IMR-90 (cell line): ENCODE measurements at regions not wholly inside any gene's neighbourhood (a gene's known extent, or its start where the extent isn't known, plus 50 kb on each side); places are given as distances from the start of the nearest gene placed in this dataset.

ENCODE experiments used
- ATAC-seq: fragments of 200-7000 bp; cut with Tn5 transposase; 2 replicates; pipeline ENCODE4 v1.9.1; 2020; ENCODE audit warnings: low read depth, mild to moderate bottlenecking, moderate library complexity
- BruUV-seq: library from RNA; stranded (reverse); fragments of 400-500 nt; replicated peaks from 2 replicates; lab custom pipeline; 2021; lab: Mats Ljungman, UMichigan
- CTCF ChIA-PET: fragments of 300-600 bp; formaldehyde crosslinking; extraction: SDS; loops from one replicate; lab custom pipeline; 2021; ENCODE audit warnings: antibody characterized with exemption; lab: Yijun Ruan, JAX
- POLR2A ChIA-PET: fragments of 300-600 bp; sonication (Branson Sonifier 250); formaldehyde crosslinking; loops from one replicate; lab custom pipeline; 2022; ENCODE audit warnings: antibody characterized with exemption; ENCODE audit not compliant: unreplicated experiment; lab: Charles Lee
- DNase-seq: peaks from one replicate; pipeline ENCODE4 v3.0.0; 2013
- H2AFZ ChIP-seq: replicated peaks from 2 replicates; pipeline ENCODE3; 2013; ENCODE audit warnings: low read length, mild to moderate bottlenecking; ENCODE audit not compliant: poor library complexity
- H2AK5ac ChIP-seq: 2 replicates; pipeline ENCODE4 v1.6.1; 2013; ENCODE audit warnings: low read depth, low read length, inconsistent platforms
- H2AK9ac ChIP-seq: replicated peaks from 2 replicates; pipeline ENCODE3; 2013; ENCODE audit warnings: mild to moderate bottlenecking, low read depth, low read length, moderate library complexity; ENCODE audit not compliant: poor library complexity
- H2BK120ac ChIP-seq: 2 replicates; pipeline ENCODE4 v1.6.1; 2013; ENCODE audit warnings: low read depth, low read length, inconsistent platforms
- H2BK15ac ChIP-seq: 3 replicates; pipeline ENCODE4 v1.6.1; 2013; ENCODE audit warnings: low read depth, low read length, inconsistent platforms
- H2BK20ac ChIP-seq: 2 replicates; pipeline ENCODE4 v1.6.1; 2013; ENCODE audit warnings: low read depth, mild to moderate bottlenecking, inconsistent platforms, low read length, moderate library complexity
- H2BK5ac ChIP-seq: 2 replicates; pipeline ENCODE4 v1.6.1; 2013; ENCODE audit warnings: mild to moderate bottlenecking, low read depth, low read length, inconsistent platforms; ENCODE audit not compliant: poor library complexity, severe bottlenecking
- H3K14ac ChIP-seq: replicated peaks from 2 replicates; pipeline ENCODE4 v1.6.1; 2013; ENCODE audit warnings: low read depth, low read length, inconsistent platforms
- H3K18ac ChIP-seq: 2 replicates; pipeline ENCODE4 v1.6.1; 2013; ENCODE audit warnings: low read depth, low read length, control low read depth
- H3K23ac ChIP-seq: 2 replicates; pipeline ENCODE4 v1.6.1; 2013; ENCODE audit warnings: low read depth, low read length, inconsistent platforms
- H3K27ac ChIP-seq: 2 replicates; pipeline ENCODE4 v1.5.1; 2013; ENCODE audit warnings: mild to moderate bottlenecking, control low read depth, low read length; ENCODE audit not compliant: insufficient read depth
- H3K27me3 ChIP-seq: 2 replicates; pipeline ENCODE4 v1.6.1; 2013; ENCODE audit warnings: low read length; ENCODE audit not compliant: control insufficient read depth, insufficient read depth
- H3K36me3 ChIP-seq: 2 replicates; pipeline ENCODE4 v1.6.1; 2013; ENCODE audit warnings: low read length, mixed read lengths; ENCODE audit not compliant: control insufficient read depth, insufficient read depth
- H3K4ac ChIP-seq: 2 replicates; pipeline ENCODE4 v1.6.1; 2013; ENCODE audit warnings: low read depth, low read length, inconsistent platforms
- H3K4me1 ChIP-seq: 2 replicates; pipeline ENCODE4 v1.6.1; 2013; ENCODE audit warnings: low read length, mixed read lengths; ENCODE audit not compliant: control insufficient read depth, insufficient read depth
- H3K4me2 ChIP-seq: 2 replicates; pipeline ENCODE4 v1.6.1; 2013; ENCODE audit warnings: low read depth, mild to moderate bottlenecking, control low read depth, low read length, moderate library complexity
- H3K4me3 ChIP-seq: 2 replicates; pipeline ENCODE4 v1.5.1; 2013; ENCODE audit warnings: low read depth, mild to moderate bottlenecking, control low read depth, low read length, moderate library complexity; ENCODE audit not compliant: insufficient read depth
- H3K56ac ChIP-seq: 2 replicates; pipeline ENCODE4 v1.6.1; 2013; ENCODE audit warnings: low read length, inconsistent platforms; ENCODE audit not compliant: insufficient read depth; ENCODE audit errors: extremely low read depth
- H3K79me1 ChIP-seq, 2 experiments: 2 replicates each; pipeline ENCODE4 v1.6.1; 2013; ENCODE audit warnings: low read length in 2 of 2, inconsistent platforms in 1 of 2, low read depth in 1 of 2
- H3K9ac ChIP-seq: 2 replicates; pipeline ENCODE4 v1.6.1; 2013; ENCODE audit warnings: low read depth, low read length, control low read depth
- H3K9me1 ChIP-seq: 2 replicates; pipeline ENCODE4 v1.6.1; 2013; ENCODE audit warnings: low read length, inconsistent platforms; ENCODE audit not compliant: insufficient read depth
- H3K9me3 ChIP-seq: 2 replicates; pipeline ENCODE4 v1.6.1; 2013; ENCODE audit warnings: low read length; ENCODE audit not compliant: control insufficient read depth, insufficient read depth
- H4K20me1 ChIP-seq: 2 replicates; pipeline ENCODE4 v1.6.1; 2013; ENCODE audit warnings: low read length, inconsistent platforms; ENCODE audit not compliant: insufficient read depth
- H4K5ac ChIP-seq: 2 replicates; pipeline ENCODE4 v1.6.1; 2013; ENCODE audit warnings: mild to moderate bottlenecking, low read depth, low read length, control low read depth
- H4K8ac ChIP-seq, 2 experiments: 2 replicates each; pipeline ENCODE4 v1.6.1; 2013; ENCODE audit warnings: low read depth in 2 of 2, low read length in 2 of 2, control low read depth in 1 of 2, inconsistent platforms in 1 of 2
- H4K91ac ChIP-seq: 2 replicates; pipeline ENCODE4 v1.6.1; 2013; ENCODE audit warnings: low read depth, low read length, inconsistent platforms; ENCODE audit not compliant: insufficient read depth
- BHLHE40 ChIP-seq: fragments of 150-350 bp; IDR thresholded peaks from 2 replicates; pipeline ENCODE4 v1.6.1; 2016; ENCODE audit warnings: mild to moderate bottlenecking, low read depth, low read length
- ELK1 ChIP-seq: fragments of 150-350 bp; IDR thresholded peaks from 2 replicates; pipeline ENCODE4 v1.6.1; 2016; ENCODE audit warnings: low read depth, mild to moderate bottlenecking, low read length, moderate library complexity, borderline replicate concordance
- FOS ChIP-seq: fragments of 150-350 bp; IDR thresholded peaks from 2 replicates; pipeline ENCODE4 v1.6.1; 2016; ENCODE audit warnings: low read depth, low read length
- MAZ ChIP-seq: IDR thresholded peaks from 2 replicates; pipeline ENCODE4 v1.6.1; 2012; ENCODE audit warnings: low read depth, mild to moderate bottlenecking, low read length, improper control_type of control experiment, moderate library complexity, borderline replicate concordance
- MXI1 ChIP-seq: IDR thresholded peaks from 2 replicates; pipeline ENCODE4 v1.6.1; 2012; ENCODE audit warnings: low read depth, mild to moderate bottlenecking, low read length, moderate library complexity, borderline replicate concordance
- NFE2L2 ChIP-seq: fragments of 150-350 bp; IDR thresholded peaks from 2 replicates; pipeline ENCODE4 v1.6.1; 2016; ENCODE audit warnings: low read depth, mild to moderate bottlenecking, low read length
- SMC3 ChIP-seq: fragments of 150-350 bp; IDR thresholded peaks from 2 replicates; pipeline ENCODE4 v1.6.1; 2016; ENCODE audit warnings: low read depth, mild to moderate bottlenecking, antibody characterized with exemption, low read length, moderate library complexity
- WGBS, 2 experiments: methylation state at CpG; one replicate each; pipeline versions ENCODE4 v1.1.5 to v1.1.7; 2013; ENCODE audit warnings: missing lambda C conversion rate in 2 of 2; ENCODE audit not compliant: insufficient read length in 1 of 2; ENCODE audit errors: extremely low coverage in 2 of 2; 5-methylcytosine and 5-hydroxymethylcytosine counted together
- dilution Hi-C: fragments of 300-500 bp; cut with HindIII; formaldehyde crosslinking; loops from one replicate; pipeline ENCODE4 v1.14.3; 2018; ENCODE audit warnings: low sequenced_read_pairs; ENCODE audit not compliant: unreplicated experiment
- in situ Hi-C: fragments of 300-500 bp; cut with MboI; formaldehyde crosslinking; loops from 3 replicates; pipeline ENCODE4 v1.14.3; 2019; ENCODE audit warnings: low sequenced_read_pairs, inconsistent platforms, mixed read lengths
- intact Hi-C: fragments of 100-400 bp; cut with micrococcal nuclease; formaldehyde crosslinking; loops from 2 replicates; pipeline ENCODE4 v1.10.0; 2022

- Histone ChIP-seq H3K4ac (no peak overlapping the region), H3K9ac (no peak overlapping the region), H3K9me1 (no peaks in the 10 kb centered on the region), H3K9me3 (peaks cover 3% of the 10 kb centered on the region; the same call in 1 of the 2 replicates), H2BK15ac (no peak overlapping the region), H2AK5ac (no peak overlapping the region), H3K4me2 (no peak overlapping the region), H4K8ac (no peak overlapping the region), H3K56ac (no peak overlapping the region), H3K27me3 (no peaks in the 10 kb centered on the region), H2BK120ac (no peak overlapping the region), H3K4me3 (no peak overlapping the region), H2AK9ac (no peak overlapping the region), H4K5ac (no peak overlapping the region), H2BK20ac (no peak overlapping the region), H3K4me1 (no peaks in the 10 kb centered on the region), H3K14ac (no peak overlapping the region), H3K27ac (no peak overlapping the region), H2BK5ac (no peak overlapping the region), H4K20me1 (no peaks in the 10 kb centered on the region), H3K36me3 (no peaks in the 10 kb centered on the region), H2AFZ (no peak overlapping the region), H4K91ac (no peak overlapping the region), H3K18ac (no peak overlapping the region), H3K79me1 (no peaks in the 10 kb centered on the region), H3K23ac (no peak overlapping the region)
- in situ Hi-C loops, result no loop called here
- ChIA-PET POLR2A (no interaction called here), CTCF (no interaction called here)
- no peak for ATAC-seq
- no CpG with 5 or more reads among the region's 2 CpGs for WGBS, 2 experiments
- dilution Hi-C loops, result no loop called here
- DNase-seq, result no peak
- no TSS peak for BruUV-seq
- TF ChIP-seq BHLHE40 (no peak), MAZ (no peak), NFE2L2 (no peak), ELK1 (no peak), FOS (no peak), MXI1 (no peak), SMC3 (no peak)
- intact Hi-C loops, result no loop called here
Observed at GRCh38 chr4:162978398-162978797, 188.3 kb downstream of the NAF1 start.
